ENCODE measurements at regions not wholly inside any gene's neighbourhood (a gene's known extent, or its start where the extent isn't known, plus 50 kb on each side); places are given as distances from the start of the nearest gene placed in this dataset.

GRCh38 chr2:37746883-37747282 lies 75.4 kb upstream of the CDC42EP3 start:
- TF ChIP-seq POLR2AphosphoS5 (IDR thresholded peaks at IDR 0.05; ENCODE audit: low read depth, low read length) (no peak), TAF1 (IDR thresholded peaks at IDR 0.05; ENCODE audit: borderline replicate concordance, low read depth, low read length) (no peak), POLR2A (IDR thresholded peaks at IDR 0.05; ENCODE audit: low read depth, low read length) (no peak)

Data from GM12892 (cell line).